T-helper 2 cell treated with Interferon-gamma antibody and Interleukin-4, amounts not matched to agents 5 μg/mL and 100 μg/mL, for 36 hours (primary cell): ENCODE measurements at regions not wholly inside any gene's neighbourhood (a gene's known extent, or its start where the extent isn't known, plus 50 kb on each side); places are given as distances from the start of the nearest gene placed in this dataset.

Experiments
- DNase-seq: peaks from one replicate; pipeline ENCODE4 v3.0.0; 2021; ENCODE audit warnings: low spot score
- H3K27ac Mint-ChIP-seq: one replicate; pipeline ENCODE4 v1.8.0; 2021; ENCODE audit warnings: mild to moderate bottlenecking, mixed read lengths
- H3K27me3 Mint-ChIP-seq: one replicate; pipeline ENCODE4 v1.8.0; 2021; ENCODE audit warnings: low read depth, mixed read lengths
- H3K36me3 Mint-ChIP-seq: one replicate; pipeline ENCODE4 v1.8.0; 2021; ENCODE audit warnings: low read depth, mixed read lengths
- H3K4me1 Mint-ChIP-seq: one replicate; pipeline ENCODE4 v1.8.0; 2021; ENCODE audit warnings: low read depth, mixed read lengths
- H3K4me3 Mint-ChIP-seq: one replicate; pipeline ENCODE4 v1.8.0; 2022; ENCODE audit warnings: mild to moderate bottlenecking, moderate library complexity, mixed read lengths
- H3K9me3 Mint-ChIP-seq: one replicate; pipeline ENCODE4 v1.8.0; 2021; ENCODE audit warnings: mixed read lengths

GRCh38 chr12:115093261-115093660 is 409.3 kb upstream of the TBX3 start:
- Mint-ChIP-seq H3K27ac (no peak overlapping the region), H3K4me1 (no peaks in the 10 kb centered on the region), H3K9me3 (peaks cover 27% of the 10 kb centered on the region), H3K36me3 (no peaks in the 10 kb centered on the region), H3K4me3 (no peak overlapping the region), H3K27me3 (no peaks in the 10 kb centered on the region)
- no peak for DNase-seq

GRCh38 chr12:115090783-115091182 is 406.8 kb upstream of the TBX3 start:
- Mint-ChIP-seq H3K27me3 (no peaks in the 10 kb centered on the region), H3K4me3 (no peak overlapping the region), H3K27ac (no peak overlapping the region), H3K9me3 (peaks cover 18% of the 10 kb centered on the region), H3K4me1 (no peaks in the 10 kb centered on the region), H3K36me3 (no peaks in the 10 kb centered on the region)
- no peak for DNase-seq

DNA sequence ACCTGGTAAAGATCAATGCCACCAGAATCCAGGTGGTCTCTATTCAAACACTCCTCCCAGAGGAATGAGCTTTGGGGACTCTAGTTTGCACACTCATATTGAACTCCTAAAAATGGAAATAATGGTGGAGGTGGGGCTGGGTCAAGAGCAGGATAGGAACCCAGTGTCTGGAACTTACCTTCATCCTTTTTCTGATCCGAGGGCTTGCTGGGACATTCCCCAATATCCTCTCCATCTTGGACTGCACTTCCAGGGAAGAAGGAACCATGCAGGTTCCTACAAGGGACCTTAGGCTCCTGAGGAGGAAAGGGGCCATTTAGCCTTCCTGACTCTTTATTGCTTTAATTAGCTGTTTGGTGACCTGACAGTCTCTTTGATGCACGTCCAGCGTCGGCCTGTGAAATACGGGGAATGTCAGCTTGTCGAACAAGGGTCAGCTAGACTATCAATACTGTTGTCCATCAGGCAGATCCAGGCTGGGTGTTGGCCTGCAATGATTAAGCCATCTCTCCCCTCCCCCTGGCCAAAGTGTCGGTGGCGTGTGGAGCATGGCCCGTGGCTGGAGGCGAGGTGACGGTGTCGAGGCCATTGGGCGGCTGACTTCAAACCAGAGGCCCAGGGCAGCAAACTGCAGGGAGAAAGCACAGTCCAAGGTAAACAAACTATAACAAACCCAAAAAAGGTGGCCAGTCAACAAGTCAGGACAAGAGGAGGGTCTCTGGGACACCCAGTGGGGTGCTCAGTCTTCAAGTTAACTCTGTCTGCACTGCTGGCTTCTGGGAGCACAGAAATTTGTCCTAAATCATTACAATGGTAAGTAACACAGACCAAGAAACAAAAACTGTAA is 405.2 kb upstream of the TBX3 start:
- H3K27me3 Mint-ChIP-seq: no peaks in the 10 kb centered on the region
- no peaks in the 10 kb centered on the region for H3K4me1 Mint-ChIP-seq
- H3K27ac Mint-ChIP-seq: no peak overlapping the region

GRCh38 chr12:115088328-115088994 is 404.5 kb upstream of the TBX3 start:
- no peak overlapping the region for H3K27ac Mint-ChIP-seq
- peaks cover 13% of the 10 kb centered on the region for H3K9me3 Mint-ChIP-seq
- H3K4me3 Mint-ChIP-seq: no peak overlapping the region
- DNase-seq: no peak
- no peaks in the 10 kb centered on the region for H3K36me3 Mint-ChIP-seq
- H3K4me1 Mint-ChIP-seq: no peaks in the 10 kb centered on the region
- no peaks in the 10 kb centered on the region for H3K27me3 Mint-ChIP-seq

More for the DNA sequence above, 405.2 kb upstream of the TBX3 start:
- Mint-ChIP-seq H3K36me3 (no peaks in the 10 kb centered on the region), H3K4me3 (no peak overlapping the region), H3K9me3 (peaks cover 18% of the 10 kb centered on the region)
- DNase-seq: no peak

DNA sequence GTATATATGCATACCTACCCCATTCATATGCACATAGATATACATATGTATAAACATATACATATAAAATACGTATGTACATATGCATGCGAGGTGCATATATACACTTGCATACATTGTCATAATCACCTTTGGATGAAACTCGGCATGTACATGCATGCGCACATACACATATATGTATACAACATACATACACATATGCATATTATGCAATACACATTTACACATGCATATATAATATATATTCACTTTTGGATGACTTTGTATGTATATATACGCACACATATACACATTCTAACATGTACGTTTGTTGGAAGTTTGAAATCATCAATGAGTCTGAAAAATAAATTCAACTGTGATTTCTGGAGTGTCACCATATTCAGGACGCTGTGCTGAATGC is 401.6 kb upstream of the TBX3 start:
- Mint-ChIP-seq H3K27me3 (no peaks in the 10 kb centered on the region), H3K36me3 (no peaks in the 10 kb centered on the region), H3K4me3 (no peak overlapping the region), H3K27ac (no peak overlapping the region), H3K4me1 (no peaks in the 10 kb centered on the region), H3K9me3 (peaks cover 5% of the 10 kb centered on the region)
- DNase-seq: no peak

DNA sequence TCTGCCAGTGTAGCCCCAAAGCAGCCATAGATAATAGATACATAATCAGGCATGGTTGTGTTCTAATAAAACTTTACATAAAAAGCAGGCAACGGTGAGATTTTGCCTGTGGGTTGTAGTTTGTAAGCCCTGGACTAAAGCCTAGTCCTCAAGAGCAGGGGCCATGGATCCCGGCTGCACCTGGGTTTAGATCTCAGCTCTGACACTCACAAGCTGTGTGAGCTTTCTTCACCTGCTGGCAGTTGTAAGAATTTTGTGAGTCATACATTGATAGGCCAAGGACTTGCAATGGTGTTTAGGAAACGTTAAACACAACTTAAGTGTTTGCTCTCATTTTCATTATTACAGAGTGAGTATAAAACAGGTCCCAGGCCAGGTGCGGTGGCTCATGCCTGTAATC is 395.8 kb upstream of the TBX3 start:
- DNase-seq: no peak
- H3K4me1 Mint-ChIP-seq: no peaks in the 10 kb centered on the region
- no peak overlapping the region for H3K27ac Mint-ChIP-seq
- H3K36me3 Mint-ChIP-seq: no peaks in the 10 kb centered on the region
- H3K4me3 Mint-ChIP-seq: no peak overlapping the region
- peaks cover 9% of the 10 kb centered on the region for H3K9me3 Mint-ChIP-seq
- H3K27me3 Mint-ChIP-seq: no peaks in the 10 kb centered on the region

DNA sequence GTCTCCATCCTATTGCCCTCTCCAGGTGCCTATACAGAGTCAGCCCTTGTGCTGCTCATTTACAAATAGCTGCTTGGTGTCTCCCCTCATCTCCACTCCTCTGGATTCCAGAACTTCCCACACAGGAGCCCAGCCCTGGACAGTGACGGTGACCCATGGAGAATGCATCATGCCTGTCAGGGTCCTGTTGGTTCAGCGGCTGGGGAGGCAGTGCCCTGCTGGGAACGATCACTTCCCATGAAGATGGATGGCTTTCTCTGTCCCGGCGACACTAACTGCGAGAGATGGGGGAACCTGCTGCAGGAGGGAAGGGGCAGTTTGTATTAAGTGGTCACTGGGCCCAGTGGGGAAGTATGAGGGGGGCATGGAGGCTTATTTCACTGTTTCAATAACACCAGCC is 395.0 kb upstream of the TBX3 start:
- Mint-ChIP-seq H3K4me1 (no peaks in the 10 kb centered on the region), H3K27me3 (no peaks in the 10 kb centered on the region), H3K9me3 (peaks cover 9% of the 10 kb centered on the region), H3K27ac (no peak overlapping the region), H3K4me3 (no peak overlapping the region), H3K36me3 (no peaks in the 10 kb centered on the region)
- no peak for DNase-seq

- H3K4me1 Mint-ChIP-seq: no peaks in the 10 kb centered on the region
- no peaks in the 10 kb centered on the region for H3K36me3 Mint-ChIP-seq
- no peak for DNase-seq
- H3K27me3 Mint-ChIP-seq: no peaks in the 10 kb centered on the region
- H3K27ac Mint-ChIP-seq: no peak overlapping the region
- H3K9me3 Mint-ChIP-seq: peaks cover 15% of the 10 kb centered on the region
- no peak overlapping the region for H3K4me3 Mint-ChIP-seq
Observed at GRCh38 chr12:115078334-115078733, 394.4 kb upstream of the TBX3 start.

DNA sequence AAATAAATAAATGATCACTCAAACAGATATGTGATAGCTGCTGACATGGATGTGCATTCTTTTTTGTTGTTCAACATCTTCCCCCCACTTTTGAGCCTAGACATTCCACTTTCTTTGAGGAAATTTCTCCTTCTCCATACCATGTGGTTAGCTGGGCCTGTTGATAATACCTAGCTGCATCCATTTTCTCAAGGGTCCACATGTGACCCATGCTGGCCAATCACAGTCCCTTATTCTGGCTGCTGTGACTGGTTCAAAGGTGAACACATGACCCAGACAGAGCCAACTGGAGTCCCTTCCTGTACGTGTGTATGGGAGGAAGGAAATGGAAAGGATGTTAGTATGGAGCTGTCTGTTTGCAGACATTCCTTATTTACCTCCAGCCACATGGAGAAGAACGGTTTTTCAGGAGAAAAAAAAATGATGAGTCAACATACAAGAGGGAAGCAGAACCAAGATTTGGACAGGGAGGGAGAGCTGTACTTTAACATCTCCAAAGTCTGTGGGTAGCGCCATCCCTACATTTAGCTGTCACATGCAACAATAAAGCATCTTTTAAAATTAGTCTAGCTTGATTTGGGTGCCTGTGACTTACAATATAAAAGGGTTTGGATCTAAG is 391.7 kb upstream of the TBX3 start:
- no peak overlapping the region for H3K4me3 Mint-ChIP-seq

DNA sequence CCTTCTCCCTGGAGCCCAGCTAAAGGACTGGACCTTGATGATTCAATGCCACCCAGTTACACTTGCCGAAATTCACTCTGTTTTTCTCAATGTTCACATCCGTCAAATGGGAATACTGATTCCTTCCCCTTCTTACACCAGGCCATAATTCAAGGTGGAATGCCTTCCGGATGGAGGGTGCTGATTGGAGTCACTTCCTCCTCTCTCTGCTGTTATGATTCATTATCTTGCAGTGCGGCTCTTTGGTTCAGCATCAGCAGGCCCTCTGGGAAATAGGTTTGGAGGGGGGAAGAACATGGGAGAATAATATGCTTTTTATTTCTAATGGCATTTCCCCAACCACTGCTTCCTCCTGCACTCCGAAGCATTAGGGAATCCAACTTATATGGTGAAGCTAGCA is 390.6 kb upstream of the TBX3 start:
- H3K27me3 Mint-ChIP-seq: no peaks in the 10 kb centered on the region
- peaks cover 28% of the 10 kb centered on the region for H3K9me3 Mint-ChIP-seq
- no peak overlapping the region for H3K4me3 Mint-ChIP-seq
- no peak overlapping the region for H3K27ac Mint-ChIP-seq
- DNase-seq: no peak
- no peaks in the 10 kb centered on the region for H3K36me3 Mint-ChIP-seq
- no peaks in the 10 kb centered on the region for H3K4me1 Mint-ChIP-seq

More for the DNA sequence above, 391.7 kb upstream of the TBX3 start:
- Mint-ChIP-seq H3K4me1 (no peaks in the 10 kb centered on the region), H3K27ac (no peak overlapping the region), H3K9me3 (peaks cover 22% of the 10 kb centered on the region), H3K27me3 (no peaks in the 10 kb centered on the region), H3K36me3 (no peaks in the 10 kb centered on the region)
- no peak for DNase-seq

DNA sequence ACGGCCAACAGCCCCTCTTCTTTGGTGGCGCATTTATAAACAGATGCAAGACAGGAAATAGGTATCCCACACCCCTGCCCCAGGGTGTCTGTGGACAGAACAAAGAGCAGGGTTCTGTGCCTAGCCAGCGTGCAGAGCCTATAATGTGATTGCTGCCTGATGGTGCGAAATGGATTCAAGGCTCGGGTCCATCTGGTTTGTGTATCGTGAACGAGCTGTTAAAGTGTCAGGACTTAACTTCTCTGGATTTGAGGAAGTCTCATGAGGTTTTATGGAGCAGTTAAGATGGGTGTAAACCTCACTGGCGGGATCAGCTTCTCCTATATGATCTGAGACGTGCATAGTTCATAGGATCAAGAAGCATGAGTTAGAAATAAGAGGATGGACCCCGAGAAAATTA is 388.7 kb upstream of the TBX3 start:
- peaks cover 23% of the 10 kb centered on the region for H3K9me3 Mint-ChIP-seq
- no peak overlapping the region for H3K4me3 Mint-ChIP-seq
- no peaks in the 10 kb centered on the region for H3K4me1 Mint-ChIP-seq
- DNase-seq: no peak
- H3K27me3 Mint-ChIP-seq: no peaks in the 10 kb centered on the region
- H3K36me3 Mint-ChIP-seq: no peaks in the 10 kb centered on the region
- no peak overlapping the region for H3K27ac Mint-ChIP-seq

DNA sequence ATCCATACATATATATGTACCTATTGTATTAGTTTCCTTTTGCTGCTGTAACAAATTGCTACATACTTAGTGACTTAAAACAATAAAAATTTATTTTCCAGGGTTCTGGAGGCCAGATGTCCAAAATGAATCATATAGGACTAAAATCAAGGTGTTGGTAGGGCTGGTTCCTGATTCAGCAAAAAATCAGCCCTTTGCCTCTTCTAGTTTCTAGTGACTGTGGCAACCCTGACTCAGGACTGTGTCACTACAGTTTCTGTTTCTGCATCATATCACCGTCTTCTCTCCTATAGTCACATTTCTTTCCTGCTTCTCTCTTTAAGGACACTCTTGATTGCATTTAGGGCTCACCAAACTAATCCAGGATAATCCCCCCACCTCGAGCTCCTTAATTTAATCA is 386.3 kb upstream of the TBX3 start:
- Mint-ChIP-seq H3K4me3 (no peak overlapping the region), H3K27ac (no peak overlapping the region), H3K36me3 (no peaks in the 10 kb centered on the region), H3K4me1 (no peaks in the 10 kb centered on the region), H3K9me3 (peaks cover 19% of the 10 kb centered on the region), H3K27me3 (no peaks in the 10 kb centered on the region)
- no peak for DNase-seq

DNA sequence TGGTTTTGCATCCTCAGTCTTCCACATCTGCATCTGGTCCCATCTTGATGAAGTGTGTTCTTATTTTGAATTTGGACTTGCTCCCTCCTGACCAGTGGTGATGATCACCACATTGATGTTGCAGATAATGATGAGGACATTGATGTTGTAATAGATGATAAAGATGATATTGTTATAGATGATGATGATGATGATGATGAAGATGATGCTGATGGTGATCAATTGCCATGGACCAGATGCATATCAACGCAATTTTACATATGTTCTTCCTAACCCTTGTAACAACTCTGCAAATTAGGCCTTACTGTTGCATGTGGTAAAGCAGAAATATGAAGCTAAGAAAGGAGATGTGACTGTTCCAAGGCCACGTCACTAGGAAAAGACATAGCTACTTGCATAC is 380.3 kb upstream of the TBX3 start:
- no peaks in the 10 kb centered on the region for H3K4me1 Mint-ChIP-seq
- no peaks in the 10 kb centered on the region for H3K36me3 Mint-ChIP-seq
- peaks cover 4% of the 10 kb centered on the region for H3K9me3 Mint-ChIP-seq
- no peaks in the 10 kb centered on the region for H3K27me3 Mint-ChIP-seq
- no peak overlapping the region for H3K27ac Mint-ChIP-seq
- H3K4me3 Mint-ChIP-seq: no peak overlapping the region
- no peak for DNase-seq

DNA sequence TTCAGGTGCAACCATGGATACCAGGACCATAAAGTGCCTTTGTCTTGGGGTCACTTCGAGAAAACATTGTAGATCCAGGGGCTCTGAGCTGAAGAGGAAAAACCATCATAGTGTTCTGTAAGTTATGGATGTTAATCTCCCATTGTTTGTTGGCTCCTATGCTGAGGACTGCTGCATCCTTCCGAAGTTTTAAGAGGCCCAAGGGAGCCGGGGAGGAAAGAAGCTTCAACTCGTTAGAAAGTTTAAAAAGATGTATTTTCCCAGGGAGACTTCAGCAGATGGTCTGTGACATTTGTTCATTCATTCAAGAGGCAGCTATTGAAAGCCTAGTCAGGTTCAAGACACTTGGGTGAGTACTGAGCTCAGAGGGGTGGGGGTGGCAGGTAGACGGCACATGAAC is 378.8 kb upstream of the TBX3 start:
- Mint-ChIP-seq H3K4me3 (no peak overlapping the region), H3K27me3 (no peaks in the 10 kb centered on the region), H3K27ac (no peak overlapping the region), H3K36me3 (no peaks in the 10 kb centered on the region), H3K4me1 (no peaks in the 10 kb centered on the region), H3K9me3 (peaks cover 4% of the 10 kb centered on the region)
- DNase-seq: no peak
